ENCODE measurements at regions not wholly inside any gene's neighbourhood (a gene's known extent, or its start where the extent isn't known, plus 50 kb on each side); places are given as distances from the start of the nearest gene placed in this dataset.

DNA sequence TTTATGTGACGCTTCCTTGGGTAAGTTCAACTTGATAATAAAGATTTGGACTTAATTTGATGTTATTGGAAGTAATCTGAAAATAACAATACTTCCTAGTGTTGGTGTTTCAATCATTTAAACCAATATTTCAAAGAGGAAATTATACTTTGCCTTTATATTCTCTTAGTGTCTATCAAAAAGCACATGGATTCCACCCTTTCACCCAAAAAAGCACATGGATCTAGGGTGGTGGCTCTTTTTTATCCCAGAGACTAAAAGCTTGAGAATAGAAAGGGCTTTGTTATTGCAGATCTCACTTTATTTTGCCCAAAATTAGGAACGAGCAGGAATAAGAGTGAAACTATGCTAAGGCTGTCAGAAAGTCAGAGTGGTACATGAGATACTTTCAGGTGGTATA lies 75.1 kb upstream of the RASGEF1B start:
- TF ChIP-seq, protein P1, sequence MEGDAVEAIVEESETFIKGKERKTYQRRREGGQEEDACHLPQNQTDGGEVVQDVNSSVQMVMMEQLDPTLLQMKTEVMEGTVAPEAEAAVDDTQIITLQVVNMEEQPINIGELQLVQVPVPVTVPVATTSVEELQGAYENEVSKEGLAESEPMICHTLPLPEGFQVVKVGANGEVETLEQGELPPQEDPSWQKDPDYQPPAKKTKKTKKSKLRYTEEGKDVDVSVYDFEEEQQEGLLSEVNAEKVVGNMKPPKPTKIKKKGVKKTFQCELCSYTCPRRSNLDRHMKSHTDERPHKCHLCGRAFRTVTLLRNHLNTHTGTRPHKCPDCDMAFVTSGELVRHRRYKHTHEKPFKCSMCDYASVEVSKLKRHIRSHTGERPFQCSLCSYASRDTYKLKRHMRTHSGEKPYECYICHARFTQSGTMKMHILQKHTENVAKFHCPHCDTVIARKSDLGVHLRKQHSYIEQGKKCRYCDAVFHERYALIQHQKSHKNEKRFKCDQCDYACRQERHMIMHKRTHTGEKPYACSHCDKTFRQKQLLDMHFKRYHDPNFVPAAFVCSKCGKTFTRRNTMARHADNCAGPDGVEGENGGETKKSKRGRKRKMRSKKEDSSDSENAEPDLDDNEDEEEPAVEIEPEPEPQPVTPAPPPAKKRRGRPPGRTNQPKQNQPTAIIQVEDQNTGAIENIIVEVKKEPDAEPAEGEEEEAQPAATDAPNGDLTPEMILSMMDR (IDR thresholded peaks at IDR 0.05; ENCODE audit: insufficient read depth, low read depth, low read length): no peak
- Histone ChIP-seq H3K4me3 (ENCODE audit: low read depth, low read length) (no peak overlapping the region), H3K27me3 (ENCODE audit: control insufficient read depth, insufficient read depth, low read length) (no peaks in the 10 kb centered on the region), H3K36me3 (ENCODE audit: control insufficient read depth, insufficient read depth, low read length) (no peaks in the 10 kb centered on the region)
- ChIA-PET POLR2A (no interaction called here), CTCF (no interaction called here)
- DNase-seq (ENCODE audit: low read depth): no peak

DNA sequence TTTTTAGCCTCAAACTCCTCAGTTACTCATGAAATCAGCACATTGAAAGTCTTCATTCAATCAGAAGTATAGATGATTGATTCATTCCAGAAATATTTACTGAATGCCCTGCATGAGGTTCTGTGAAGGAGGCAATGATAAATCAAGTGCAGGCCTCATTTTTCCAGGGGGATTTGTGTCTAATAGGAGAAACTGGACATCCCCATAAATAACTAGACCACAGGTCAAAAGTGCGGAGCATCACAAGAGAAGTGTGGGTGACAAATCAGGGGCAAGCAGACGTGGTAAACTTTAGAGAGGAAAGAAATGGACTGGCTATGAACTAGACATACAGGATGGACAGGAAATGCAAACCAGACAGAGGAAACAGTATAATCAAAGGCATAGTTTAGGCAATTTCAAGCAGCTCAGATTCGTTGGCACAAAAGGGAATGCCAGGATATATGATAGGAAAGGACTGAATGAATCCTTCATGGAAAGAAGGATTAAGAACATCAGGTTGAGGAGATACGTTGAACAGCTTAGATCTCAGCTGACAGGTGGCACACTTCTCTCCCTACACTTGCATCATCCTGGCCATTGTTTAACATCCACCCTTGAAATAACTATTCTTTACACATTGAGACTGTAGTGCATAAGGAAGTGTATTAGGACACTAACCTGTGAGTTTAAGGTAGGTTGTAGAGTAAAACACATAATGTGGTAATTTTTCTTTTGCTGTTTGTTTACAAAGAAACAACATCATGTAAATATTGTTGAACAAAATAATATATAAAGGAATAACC lies 69.6 kb upstream of the RASGEF1B start:
- no peak for DNase-seq (ENCODE audit: low read depth)
- TF ChIP-seq, protein P1 (IDR thresholded peaks at IDR 0.05; ENCODE audit: insufficient read depth, low read depth, low read length): no peak
- no peaks in the 10 kb centered on the region for H3K27me3 ChIP-seq (ENCODE audit: control insufficient read depth, insufficient read depth, low read length)
- CTCF ChIA-PET: no interaction called here
- POLR2A ChIA-PET: no interaction called here
- H3K36me3 ChIP-seq (ENCODE audit: control insufficient read depth, insufficient read depth, low read length): no peaks in the 10 kb centered on the region
- H3K4me3 ChIP-seq (ENCODE audit: low read depth, low read length): no peak overlapping the region

DNA sequence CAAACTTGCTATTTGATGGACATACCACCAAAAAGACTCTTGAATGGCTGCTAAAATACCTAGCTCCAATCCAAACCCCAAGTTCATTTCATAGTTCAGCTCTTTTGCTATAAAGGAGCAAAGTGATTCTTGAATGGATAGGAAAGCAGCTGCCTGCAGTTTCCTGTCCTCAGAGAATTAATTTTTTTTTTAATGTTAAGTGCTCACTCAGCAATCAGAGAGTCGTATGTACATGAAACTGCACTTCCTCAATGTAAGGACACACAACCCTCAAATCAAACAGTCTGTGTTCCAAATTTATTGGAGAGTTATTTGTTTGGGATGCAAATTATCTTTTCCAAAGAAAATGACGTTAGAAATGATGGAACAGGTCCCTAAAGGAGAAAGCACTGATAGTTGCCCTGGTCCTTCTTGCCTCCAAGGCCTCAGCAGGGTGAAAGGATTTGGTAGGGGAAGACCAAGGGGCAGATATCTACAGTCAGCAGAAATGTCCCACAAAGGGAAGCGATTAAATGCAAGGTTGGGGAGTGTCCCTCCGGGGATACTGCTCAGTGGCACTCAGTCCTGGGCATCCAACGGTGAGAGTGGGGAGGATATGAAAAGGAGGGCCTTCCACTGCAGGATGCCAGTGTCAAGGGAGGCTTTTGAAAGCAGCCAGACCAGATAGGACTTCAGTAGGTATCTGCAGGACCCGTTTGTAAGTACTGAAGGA lies 67.2 kb upstream of the RASGEF1B start:
- no peak for DNase-seq (ENCODE audit: low read depth)
- TF ChIP-seq, protein P1 (IDR thresholded peaks at IDR 0.05; ENCODE audit: insufficient read depth, low read depth, low read length): no peak
- Histone ChIP-seq H3K27me3 (ENCODE audit: control insufficient read depth, insufficient read depth, low read length) (no peaks in the 10 kb centered on the region), H3K36me3 (ENCODE audit: control insufficient read depth, insufficient read depth, low read length) (no peaks in the 10 kb centered on the region), H3K4me3 (ENCODE audit: low read depth, low read length) (no peak overlapping the region)
- ChIA-PET CTCF (no interaction called here), POLR2A (no interaction called here)

DNA sequence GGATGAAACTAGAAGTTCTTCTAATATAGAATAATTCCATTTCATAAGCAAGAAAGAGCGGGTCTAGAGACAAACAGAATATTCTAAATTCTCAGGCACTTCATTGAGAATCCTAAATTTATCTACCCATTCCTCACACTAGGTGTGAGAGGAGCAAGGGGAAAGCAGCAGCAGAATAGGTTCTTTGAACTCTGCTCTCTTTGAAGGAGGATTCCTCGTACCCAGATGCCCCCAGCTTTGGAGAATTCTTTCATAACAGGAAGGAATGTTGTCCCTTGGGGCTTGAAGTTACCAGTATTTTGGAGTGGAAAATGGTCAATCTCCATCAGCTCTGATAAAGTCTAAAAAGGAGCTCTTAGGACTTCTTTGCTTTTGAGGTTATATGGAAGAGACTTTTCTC lies 59.7 kb upstream of the RASGEF1B start:
- ChIA-PET CTCF (no interaction called here), POLR2A (no interaction called here)
- TF ChIP-seq, protein P1 (IDR thresholded peaks at IDR 0.05; ENCODE audit: insufficient read depth, low read depth, low read length): no peak
- DNase-seq (ENCODE audit: low read depth): no peak
- H3K4me3 ChIP-seq (ENCODE audit: low read depth, low read length): no peak overlapping the region
- H3K27me3 ChIP-seq (ENCODE audit: control insufficient read depth, insufficient read depth, low read length): no peaks in the 10 kb centered on the region
- no peaks in the 10 kb centered on the region for H3K36me3 ChIP-seq (ENCODE audit: control insufficient read depth, insufficient read depth, low read length)

DNA sequence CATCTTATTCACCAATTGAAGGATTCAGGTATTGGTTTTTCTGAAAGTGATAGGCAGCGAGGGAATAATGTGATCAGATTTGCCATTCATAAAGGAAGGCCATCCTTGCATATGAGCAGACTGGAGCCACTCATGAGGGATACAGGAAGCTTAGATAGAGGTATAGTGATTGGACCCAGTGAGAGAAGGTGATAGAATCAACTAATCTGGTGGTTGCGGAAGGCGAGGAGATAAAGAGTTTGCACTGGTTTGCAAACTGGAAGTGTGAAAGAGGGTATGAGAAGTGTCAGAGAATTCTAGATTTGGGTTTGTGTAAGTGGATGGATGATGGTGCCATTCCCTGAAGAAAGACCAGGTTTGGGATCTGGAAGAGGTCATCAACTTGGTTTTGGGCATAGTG lies 57.3 kb upstream of the RASGEF1B start:
- Histone ChIP-seq H3K36me3 (ENCODE audit: control insufficient read depth, insufficient read depth, low read length) (no peaks in the 10 kb centered on the region), H3K4me3 (ENCODE audit: low read depth, low read length) (no peak overlapping the region), H3K27me3 (ENCODE audit: control insufficient read depth, insufficient read depth, low read length) (no peaks in the 10 kb centered on the region)
- CTCF ChIA-PET: no interaction called here
- TF ChIP-seq, protein P1 (IDR thresholded peaks at IDR 0.05; ENCODE audit: insufficient read depth, low read depth, low read length): no peak
- DNase-seq (ENCODE audit: low read depth): no peak
- POLR2A ChIA-PET: no interaction called here

Data from BJ (cell line).